TTC549 (cell line): ENCODE measurements at regions not wholly inside any gene's neighbourhood (a gene's known extent, or its start where the extent isn't known, plus 50 kb on each side); places are given as distances from the start of the nearest gene placed in this dataset.

ENCODE experiments used
- FAIRE-seq: peaks from 2 replicates; lab custom pipeline; 2012; peaks lifted over from hg19 to GRCh38; lab: Jason Lieb, UNC

DNA sequence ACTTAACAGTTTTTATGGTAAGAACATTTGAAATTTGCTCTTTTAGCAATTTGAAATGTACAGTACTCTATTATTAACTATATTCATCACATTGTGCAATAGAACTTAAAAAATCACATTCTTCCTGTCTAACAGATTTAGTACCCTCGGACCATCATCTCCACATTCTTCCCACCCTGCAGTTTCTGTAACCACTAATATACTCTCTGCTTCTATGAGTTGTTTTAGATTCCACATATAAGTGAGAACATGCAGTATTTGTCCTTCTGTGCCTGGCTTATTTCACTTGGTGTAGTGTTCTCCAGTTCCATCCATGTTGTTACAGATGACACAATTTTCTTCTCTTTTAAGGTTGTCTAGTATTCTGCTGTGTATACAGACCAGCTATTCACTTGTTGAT lies 88.9 kb upstream of the SEC61G start:
- FAIRE-seq: no peak

DNA sequence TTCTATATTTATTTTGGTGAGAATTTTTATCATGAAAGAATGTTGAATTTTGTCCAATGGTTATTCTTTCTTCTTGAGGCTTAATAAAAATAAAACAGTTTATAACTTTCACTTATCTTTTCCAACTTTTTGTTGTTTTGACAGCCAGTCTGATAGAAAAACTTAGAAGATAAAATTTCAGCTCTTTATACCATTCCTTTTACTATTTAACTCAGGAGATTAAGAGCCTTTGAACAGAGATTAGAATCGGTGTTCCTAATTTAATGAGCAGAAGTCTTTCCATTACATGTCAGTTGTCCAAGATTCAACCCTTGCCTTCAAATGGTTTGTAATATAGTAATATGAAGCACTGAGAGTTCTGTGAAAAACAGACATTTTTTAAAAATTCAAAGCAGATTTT lies 97.8 kb upstream of the SEC61G start:
- FAIRE-seq: no peak

DNA sequence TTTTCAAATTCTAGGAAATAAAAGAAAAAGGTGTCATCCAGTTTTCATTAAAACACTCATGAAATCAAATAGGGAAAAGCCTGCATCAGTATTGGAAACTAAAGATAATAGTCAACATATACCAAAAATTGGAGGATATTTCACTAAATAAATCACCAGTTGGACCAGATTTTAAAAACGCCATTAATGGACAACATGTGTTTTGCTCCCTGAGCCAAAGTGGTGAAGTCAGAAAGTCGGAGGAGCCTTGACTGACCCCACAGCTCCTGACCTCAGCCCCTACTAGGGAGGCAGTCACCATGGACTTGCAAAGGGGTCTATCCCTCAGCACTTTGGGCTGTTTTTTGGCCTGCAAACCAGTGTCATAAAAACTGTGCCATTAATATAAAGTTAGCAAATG lies 98.3 kb upstream of the SEC61G start:
- no peak for FAIRE-seq

DNA sequence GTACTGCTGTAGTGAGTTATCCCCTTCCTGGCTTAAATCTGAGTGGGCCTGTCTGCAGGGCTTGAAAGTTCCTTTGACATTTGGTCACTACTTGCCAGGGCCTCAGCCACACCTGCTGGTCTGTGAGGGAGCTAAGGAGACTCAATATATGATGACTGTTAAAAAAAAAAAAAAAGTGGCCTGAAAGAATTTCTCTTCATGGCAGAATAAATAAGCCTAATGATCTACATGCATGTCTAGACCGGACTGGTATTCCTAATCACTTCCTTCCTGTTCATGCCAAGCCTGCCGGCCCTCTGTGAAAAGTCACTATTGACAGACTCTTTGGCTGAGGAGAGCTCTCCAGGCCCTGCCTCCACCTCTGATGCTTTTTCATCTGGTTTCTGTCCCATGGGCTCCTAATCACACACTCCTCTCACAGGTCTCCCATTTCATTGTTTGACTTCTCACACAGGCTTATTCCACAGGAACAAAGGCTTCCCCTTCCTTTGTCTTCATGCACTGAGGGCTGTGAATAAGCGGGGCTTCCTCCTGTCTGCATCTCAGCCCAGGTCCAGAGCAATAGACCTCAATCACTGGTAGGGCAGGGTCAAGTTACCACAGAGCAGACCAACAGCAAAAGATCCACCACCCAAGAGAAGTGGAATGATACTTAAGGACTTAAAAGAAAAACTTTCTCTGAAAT lies 99.1 kb upstream of the SEC61G start:
- FAIRE-seq: no peak

DNA sequence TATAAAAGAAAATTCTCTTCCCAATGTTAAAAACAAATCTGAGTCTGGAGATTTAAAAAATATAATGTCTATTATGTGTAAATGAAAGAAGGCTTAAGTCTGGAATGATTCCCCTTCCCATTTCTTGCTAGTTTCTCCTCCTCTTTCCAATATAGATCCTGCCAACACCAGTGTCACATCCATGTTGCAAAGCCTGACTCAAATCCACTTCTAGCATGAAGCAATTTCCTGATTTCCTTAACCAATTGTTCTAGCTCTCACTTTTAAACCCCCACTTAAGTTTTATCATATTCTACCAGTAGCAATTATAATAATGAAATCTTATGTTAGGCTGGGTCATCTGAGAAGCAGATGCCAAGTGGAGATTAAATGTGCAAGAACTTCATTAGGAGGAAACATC lies 100.1 kb upstream of the SEC61G start:
- FAIRE-seq: no peak

DNA sequence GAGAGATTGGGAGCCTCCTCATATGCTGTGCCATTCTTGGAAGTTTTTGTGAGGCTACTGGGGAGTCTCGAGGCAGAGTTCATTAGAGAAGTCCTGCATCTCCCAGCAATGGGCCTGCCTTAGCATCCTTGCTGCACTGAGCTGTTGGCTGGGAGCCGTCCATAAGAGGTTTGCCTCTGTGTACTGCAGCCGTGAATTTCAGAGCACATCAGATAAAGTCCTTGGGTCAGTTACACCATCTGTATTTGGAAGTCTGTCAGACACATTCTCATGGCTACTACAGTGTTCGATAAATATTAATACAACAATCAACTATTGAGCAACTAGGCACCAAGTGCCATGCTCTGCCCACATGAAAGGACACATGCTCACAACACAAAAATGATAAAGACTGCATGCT lies 100.5 kb upstream of the SEC61G start:
- FAIRE-seq: no peak

DNA sequence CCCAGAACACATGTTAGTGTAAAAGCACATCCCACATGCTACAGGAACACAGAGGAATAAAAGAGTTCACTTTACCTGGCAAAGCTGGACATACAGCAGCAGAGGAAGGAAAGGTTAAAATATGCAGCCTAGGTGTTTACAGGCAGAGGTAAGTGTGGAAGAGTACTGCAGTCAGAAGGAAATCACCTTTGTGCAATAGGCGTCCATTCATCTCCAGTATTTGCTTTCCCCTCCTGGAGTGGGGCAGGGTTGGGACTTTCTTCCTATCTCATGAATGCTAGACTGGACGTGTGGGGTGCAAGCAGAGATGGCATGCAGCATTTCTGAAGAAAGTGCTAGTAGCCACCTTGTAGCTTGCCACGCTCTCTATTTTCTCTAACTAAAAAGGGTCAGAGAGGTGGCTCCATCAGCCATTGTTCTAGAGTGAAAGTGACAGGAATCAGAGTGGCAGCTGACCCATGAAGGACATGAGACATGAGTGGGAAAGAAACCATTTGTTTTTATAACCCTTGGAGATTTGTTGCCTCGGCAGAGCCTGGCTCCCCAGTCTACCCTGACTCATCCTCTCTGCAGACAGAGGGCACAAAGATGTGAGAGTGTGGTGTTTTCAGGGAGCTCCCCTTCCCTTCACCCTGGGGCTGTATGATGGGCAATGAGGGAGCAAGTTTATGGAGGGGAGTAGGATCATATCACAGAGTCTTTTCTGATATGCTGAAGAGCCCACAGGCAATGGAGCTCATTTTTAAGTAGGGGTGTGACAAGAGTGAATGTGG lies 101.2 kb upstream of the SEC61G start:
- no peak for FAIRE-seq

DNA sequence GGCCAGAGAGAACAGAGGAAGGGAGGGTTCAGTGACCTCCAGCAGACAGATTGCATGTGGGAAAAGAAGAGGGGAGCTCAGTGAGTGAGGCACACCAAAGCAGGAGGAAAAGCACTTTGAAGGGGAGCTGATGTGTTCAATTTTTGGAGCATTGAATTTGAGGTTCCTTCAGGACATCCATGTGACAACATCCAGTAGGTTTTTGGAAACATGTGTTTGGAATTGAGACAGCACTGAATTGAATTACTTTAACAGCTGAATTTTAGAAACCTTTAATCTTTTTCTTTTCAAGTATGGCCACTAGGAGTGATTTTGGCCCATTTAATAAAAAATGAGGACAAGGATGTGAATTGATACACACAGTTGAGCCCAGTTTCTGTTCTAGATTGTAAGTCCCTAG lies 101.8 kb upstream of the SEC61G start:
- FAIRE-seq: no peak

DNA sequence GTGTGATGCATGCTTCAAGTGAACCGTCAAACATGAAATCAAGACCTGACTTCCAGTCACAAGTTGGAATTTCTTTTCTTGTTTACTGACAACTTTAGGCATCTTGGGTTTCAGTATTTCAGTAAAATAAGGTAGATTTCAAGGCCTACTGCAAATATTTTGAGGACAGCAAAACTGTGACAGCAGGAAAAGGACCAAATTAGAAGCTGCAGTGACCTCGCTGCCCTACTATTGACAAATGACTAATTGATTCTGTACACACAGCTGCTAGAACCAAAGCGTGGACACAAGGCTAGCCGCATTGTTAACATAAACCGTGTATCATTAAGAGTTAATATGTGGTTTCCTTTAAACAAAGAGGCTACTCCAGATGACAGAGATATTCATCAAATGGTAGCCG lies 105.7 kb upstream of the SEC61G start:
- no peak for FAIRE-seq

DNA sequence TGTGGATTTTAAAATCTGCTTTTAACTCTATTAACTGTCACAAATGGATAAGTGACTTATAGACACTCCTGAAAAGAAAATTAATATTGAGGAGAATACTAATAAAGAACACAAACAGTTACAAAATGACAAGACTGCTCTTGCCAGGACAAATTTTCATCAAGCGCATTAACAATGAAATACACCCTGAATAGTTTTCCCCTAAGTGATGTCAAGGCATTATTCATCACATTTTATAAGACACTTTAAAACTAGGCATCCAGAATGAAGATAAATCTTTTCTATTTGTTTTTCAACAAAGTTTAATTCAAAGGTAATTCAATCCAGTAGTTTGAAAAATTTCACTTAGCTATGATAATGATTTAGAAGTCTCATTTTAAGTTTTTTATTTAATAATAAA lies 110.5 kb upstream of the SEC61G start:
- peak; percentile 32 for FAIRE-seq

DNA sequence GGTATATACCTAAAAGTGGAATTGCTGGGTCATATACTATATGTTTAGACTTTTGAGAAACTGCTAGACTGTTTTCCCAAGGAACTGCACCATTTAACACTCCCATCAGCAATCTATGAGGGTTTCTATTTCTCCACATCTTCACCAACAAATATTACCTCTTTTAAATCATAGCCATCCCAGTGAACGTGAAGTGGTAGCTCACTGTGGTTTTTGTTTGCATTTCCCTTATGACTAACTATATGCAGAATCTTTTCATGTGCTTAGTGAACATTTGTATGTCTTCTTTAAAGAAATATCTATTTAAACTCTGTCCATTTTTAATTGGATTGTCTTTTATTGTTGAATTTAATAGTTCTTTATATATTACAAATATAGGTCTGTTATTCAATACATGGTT lies 115.8 kb upstream of the SEC61G start:
- no peak for FAIRE-seq

DNA sequence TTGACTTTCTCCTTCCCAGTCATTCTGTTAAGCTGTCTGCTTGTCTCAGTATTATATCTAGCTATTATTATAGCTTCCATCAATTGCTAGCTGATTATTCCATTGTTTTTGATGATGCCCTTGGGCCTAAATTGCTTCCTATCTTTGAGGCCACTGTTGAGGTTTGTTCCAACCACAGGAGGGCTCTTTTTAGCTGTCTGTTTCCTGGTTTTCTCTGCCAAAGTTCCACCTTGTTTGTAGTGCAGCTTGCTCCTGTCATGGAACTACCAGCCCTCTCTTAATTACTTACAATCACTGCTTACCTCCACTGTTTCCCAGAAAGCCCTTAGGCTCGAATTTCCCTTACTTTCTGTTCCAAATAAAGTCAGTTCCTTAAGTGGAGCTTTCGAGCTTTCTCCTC lies 118.7 kb upstream of the SEC61G start:
- FAIRE-seq: no peak

DNA sequence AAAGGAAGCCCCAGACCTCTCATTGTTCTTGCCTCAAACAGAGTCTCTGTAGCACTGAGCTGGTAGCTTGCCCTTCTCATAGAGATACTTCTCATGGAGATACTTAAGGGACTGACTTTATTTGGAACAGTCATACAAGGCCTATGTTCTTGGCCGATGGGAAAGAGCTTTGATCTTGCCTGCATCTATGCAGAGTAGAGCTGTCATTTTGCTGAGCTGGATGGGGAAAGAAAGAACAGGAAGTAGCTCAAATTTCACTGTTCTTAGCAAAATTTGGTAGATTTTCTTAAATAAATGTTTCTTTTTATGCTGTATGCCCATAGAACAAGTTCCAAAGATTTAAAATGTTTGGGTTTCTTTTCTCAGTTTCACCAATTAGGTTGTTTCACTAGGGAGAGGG lies 119.3 kb upstream of the SEC61G start:
- FAIRE-seq: no peak

DNA sequence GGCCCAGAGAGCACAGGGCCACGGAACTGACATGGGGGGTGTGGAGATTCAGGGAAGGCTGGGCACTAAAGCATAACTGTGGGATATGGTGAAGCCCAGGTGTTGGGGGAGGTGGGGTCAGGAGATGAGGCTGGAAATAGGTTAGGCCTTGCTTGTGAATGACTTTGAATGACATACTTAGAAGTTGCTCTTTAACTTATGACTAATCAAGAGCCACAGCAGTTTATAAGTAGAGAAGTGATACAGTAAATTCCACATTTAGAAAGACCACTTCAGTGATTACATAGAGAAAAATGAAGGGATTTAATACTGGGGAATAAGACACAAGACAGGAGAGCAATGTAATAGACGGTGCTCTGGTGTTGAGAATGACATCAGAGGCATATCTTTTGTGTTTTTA lies 120.8 kb upstream of the SEC61G start:
- FAIRE-seq: no peak

DNA sequence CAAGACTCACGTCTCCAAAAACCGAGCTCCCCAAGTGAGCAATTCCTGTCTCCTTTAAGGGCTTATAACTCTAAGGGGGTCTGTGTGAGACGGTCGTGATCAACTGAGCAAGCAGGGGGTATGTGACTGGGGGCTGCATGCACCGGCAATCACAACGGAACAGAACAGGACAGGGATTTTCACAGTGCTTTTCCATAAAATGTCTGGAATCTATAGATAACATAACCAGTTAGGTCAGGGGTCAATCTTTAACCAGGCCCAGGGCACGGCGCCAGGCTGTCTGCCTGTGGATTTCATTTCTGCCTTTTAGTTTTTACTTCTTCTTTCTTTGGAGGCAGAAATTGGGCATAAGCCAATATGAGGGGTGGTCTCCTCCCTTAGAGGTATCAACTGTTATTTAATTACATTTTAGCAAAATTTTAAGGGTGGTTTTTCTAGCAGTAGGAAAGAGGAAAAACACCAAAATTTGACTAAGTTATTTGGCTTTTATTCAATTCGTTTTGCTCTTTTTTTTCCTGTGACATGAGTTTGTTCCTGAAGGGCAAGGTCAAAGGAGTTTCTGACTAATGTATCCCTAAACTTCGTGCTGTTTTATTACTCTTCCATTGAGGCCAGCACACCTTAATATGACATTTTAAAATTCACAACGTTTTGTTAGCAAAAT lies 121.4 kb upstream of the SEC61G start:
- no peak for FAIRE-seq

DNA sequence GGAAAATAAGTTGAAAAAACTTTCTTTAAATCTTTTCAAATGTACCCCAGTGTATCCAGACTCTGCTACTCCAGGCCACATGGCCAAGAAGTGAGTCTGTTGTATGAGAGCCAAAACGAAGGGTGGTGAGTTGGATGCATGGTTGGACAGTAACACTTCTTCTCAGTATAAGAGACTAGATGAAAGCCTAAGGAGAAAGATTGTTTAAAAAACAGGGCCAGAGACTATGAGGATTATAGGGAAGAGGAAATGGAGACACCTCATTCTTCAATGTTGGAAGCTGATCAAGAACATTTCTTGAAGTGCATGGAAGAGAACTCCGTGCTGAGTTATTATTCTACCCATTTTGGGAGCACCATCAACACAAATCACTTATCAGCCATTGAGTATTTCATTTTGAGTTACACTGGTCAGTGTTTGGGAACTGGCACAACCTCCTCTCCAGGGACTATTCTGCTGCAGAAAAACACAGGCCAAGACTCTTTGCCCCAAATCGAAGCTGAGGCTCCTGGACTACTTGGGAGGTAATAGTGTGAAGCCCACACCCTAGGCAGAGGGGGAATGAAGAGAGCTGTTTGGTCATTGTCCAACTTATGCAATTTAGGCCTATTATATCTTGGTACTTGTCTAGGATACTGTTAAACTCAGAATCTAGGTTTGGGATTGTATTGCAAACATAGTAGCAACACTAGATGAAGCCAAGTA lies 123.0 kb upstream of the SEC61G start:
- FAIRE-seq: no peak

DNA sequence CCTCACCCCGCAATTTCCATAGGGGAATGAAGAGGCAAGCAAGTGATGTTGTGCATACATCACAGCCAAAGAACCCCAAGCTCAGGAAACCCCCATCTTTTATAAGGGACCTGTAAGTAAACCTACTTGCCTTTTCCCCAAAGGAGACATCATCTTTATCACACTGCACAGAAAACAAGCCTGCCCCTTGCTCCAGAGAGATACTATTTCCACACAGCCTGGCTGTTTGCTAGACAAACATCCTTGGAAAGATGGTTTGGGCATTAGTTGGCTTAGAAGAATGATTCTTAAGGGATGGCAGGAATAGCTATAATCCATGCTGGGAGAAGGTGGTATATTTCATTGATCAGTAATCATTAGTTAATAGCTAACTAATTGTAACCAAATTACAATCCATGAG lies 123.7 kb upstream of the SEC61G start:
- FAIRE-seq: no peak

DNA sequence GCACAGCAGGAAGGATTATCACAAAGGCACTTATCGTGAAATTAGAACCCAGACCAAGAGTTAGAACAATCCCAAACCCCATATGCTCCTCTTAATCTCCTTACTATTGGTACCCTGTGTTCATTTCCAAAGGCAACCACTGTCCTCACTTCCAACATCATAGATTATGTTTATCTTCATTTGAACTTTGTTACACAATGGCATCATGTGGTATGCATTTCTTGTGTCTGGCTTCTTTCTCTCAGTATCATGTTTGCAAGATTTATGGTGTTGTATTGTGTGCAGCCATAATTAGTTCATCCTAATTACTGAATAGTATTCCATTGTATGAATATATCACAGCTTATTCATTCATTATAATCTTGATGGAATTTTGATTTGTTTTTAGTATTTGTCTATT lies 124.6 kb upstream of the SEC61G start:
- FAIRE-seq: no peak

DNA sequence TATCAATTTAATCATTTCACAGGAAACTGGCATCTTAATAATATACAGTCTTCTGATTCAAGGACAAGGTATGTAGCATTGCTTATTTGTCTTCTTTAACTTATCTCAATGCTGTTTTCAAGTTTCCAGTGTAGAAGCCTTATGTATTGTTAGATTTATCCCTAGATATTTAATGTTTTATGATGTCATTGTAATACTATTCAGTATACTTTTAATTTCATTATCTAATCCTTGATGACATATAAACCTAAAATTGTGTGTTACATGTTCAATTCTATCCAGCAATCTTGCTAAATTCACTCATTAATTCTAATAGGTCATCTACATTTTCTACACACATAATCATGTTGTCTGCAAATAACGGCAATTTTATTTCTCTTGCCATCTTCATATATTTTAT lies 126.3 kb upstream of the SEC61G start:
- no peak for FAIRE-seq

DNA sequence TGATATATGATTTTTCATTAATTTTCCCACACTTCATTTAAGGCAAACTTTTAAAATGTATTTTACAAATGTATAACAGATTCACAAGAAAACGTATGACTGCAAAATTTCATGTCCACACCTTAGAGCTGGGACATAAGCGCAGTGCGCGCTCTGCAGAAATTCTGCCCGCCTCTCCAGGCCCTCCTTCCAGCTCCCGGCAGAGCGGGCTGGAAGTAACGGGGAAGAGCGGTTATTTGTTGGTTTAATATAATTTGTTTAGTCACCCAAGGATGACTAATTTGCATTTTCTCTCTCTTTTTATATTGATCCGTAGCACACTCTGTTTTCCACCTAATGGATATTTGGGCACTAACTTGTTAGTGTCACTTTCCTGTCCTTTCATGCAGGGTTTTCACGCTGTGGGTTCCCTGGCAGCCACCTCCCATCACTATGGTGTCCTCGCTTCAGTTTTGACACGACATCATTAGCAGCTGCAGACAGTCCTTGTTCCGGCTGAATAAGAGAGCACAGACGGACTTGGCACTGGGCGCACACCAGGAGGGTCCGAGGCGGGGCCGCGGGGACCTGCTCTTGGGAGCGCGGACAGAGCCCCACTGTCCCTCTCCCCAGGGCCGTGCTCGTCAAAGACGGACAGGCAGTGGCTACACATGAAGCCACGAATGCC lies 129.2 kb upstream of the SEC61G start:
- no peak for FAIRE-seq

DNA sequence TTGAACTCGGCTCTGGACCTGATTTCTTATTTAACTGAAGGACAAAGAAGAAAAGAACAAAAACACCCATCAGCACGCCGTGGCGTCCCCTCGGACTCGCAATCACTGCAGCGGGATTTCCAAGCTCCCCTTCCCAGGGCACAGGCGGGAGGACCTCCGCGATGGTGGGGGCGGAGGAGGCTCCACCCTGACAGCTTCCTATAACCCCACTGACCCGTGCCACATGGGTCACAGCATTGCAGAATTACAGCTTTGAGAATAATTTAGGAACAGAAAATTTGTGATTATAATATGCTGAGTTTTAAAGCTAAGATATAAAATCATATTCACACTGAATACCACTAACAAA lies 129.7 kb upstream of the SEC61G start:
- no peak for FAIRE-seq

DNA sequence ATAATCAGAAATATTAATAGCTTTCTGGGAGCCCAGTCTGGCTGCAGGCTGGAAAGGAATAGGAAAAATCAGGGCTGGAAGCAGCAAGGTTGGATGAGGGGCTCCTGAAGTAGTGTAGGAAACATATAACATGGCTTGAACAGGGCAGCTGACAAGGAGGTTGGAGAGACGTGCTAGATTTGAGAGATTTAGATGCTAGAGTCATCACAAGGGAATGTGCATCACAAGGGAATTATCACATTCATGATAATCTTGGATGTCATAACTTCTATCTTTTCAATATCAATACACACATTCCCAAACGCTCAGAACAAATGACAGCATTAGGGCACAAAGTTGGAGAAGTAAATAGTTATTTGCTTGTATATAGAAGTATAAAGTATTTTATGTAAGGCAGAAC lies 120.9 kb upstream of the EGFR start:
- FAIRE-seq: no peak
